ENCODE measurements at regions not wholly inside any gene's neighbourhood (a gene's known extent, or its start where the extent isn't known, plus 50 kb on each side); places are given as distances from the start of the nearest gene placed in this dataset.

DNA sequence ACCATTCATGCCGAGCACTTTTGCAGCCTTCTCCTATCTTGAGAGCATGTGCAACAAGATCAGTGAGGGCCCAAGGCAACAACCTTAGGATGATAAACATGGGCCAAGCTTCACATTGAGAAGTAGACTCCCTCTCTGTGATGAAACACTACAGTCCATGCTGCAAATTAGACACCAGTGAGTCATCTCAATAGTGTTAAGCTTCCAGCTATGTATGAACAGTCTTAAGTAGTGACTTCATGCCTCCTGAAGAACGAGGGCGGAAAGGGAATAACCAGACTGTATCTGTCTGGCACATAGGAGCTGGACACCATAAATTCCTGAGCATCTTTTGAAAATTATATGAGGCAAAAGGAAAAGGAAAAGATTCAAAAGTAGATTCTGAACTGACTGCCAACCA lies 309.9 kb upstream of the SLITRK1 start:
- ChIA-PET CTCF (no interaction called here), POLR2A (no interaction called here)
- H3K27me3 ChIP-seq (replicated peaks; ENCODE audit: control insufficient read depth, insufficient read depth, low read length): no peaks in the 10 kb centered on the region
- H3K4me1 ChIP-seq: no peaks in the 10 kb centered on the region
- H3K4me3 ChIP-seq (ENCODE audit: low read depth, low read length): no peak overlapping the region
- intact Hi-C loops (cut with micrococcal nuclease; ENCODE audit: unreplicated experiment): no loop called here
- Mint-ChIP-seq H3K36me3 (ENCODE audit: insufficient read depth, unreplicated experiment) (no peaks in the 10 kb centered on the region), H3K9me3 (ENCODE audit: unreplicated experiment) (no peaks in the 10 kb centered on the region), H3K4me1 (ENCODE audit: low read depth, unreplicated experiment) (no peaks in the 10 kb centered on the region), H3K27ac (ENCODE audit: unreplicated experiment) (no peak overlapping the region), H3K4me3 (ENCODE audit: unreplicated experiment) (no peak overlapping the region), H3K27me3 (ENCODE audit: insufficient read depth, unreplicated experiment) (no peaks in the 10 kb centered on the region)
- TF ChIP-seq, protein P1, sequence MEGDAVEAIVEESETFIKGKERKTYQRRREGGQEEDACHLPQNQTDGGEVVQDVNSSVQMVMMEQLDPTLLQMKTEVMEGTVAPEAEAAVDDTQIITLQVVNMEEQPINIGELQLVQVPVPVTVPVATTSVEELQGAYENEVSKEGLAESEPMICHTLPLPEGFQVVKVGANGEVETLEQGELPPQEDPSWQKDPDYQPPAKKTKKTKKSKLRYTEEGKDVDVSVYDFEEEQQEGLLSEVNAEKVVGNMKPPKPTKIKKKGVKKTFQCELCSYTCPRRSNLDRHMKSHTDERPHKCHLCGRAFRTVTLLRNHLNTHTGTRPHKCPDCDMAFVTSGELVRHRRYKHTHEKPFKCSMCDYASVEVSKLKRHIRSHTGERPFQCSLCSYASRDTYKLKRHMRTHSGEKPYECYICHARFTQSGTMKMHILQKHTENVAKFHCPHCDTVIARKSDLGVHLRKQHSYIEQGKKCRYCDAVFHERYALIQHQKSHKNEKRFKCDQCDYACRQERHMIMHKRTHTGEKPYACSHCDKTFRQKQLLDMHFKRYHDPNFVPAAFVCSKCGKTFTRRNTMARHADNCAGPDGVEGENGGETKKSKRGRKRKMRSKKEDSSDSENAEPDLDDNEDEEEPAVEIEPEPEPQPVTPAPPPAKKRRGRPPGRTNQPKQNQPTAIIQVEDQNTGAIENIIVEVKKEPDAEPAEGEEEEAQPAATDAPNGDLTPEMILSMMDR (IDR thresholded peaks at IDR 0.05; ENCODE audit: insufficient read depth in 1 of 2, low read depth in 1 of 2, low read length in 1 of 2, severe bottlenecking in 1 of 2, unreplicated experiment in 1 of 2): no peak
- H3K9me3 ChIP-seq: no peaks in the 10 kb centered on the region
- no peaks in the 10 kb centered on the region for H3K36me3 ChIP-seq (ENCODE audit: control insufficient read depth, insufficient read depth, low read length)
- no peak for DNase-seq
- BruUV-seq (replicated peaks): no TSS peak

DNA sequence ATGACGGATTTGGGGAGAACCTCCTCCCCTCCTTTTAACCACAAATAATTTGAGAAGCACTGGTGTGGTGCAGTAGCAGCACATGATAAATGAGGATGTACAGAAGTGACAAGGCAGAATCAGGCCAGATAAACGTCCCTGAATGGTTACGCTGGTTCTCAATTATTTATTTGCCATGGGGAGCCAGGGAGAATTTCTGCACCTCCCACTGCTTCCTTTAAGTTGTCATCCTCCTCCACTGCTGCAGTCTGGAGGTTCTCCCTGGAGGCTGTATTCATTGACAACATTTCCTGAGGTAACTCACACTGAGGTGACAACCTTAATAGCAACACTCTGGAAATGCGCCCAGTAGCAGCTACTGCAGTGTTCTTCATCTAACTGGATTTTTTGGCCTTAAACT lies 308.9 kb upstream of the SLITRK1 start:
- no peaks in the 10 kb centered on the region for H3K36me3 ChIP-seq (ENCODE audit: control insufficient read depth, insufficient read depth, low read length)
- Mint-ChIP-seq H3K36me3 (ENCODE audit: insufficient read depth, unreplicated experiment) (no peaks in the 10 kb centered on the region), H3K4me1 (ENCODE audit: low read depth, unreplicated experiment) (no peaks in the 10 kb centered on the region), H3K27me3 (ENCODE audit: insufficient read depth, unreplicated experiment) (no peaks in the 10 kb centered on the region), H3K9me3 (ENCODE audit: unreplicated experiment) (no peaks in the 10 kb centered on the region), H3K4me3 (ENCODE audit: unreplicated experiment) (no peak overlapping the region), H3K27ac (ENCODE audit: unreplicated experiment) (no peak overlapping the region)
- ChIA-PET CTCF (no interaction called here), POLR2A (no interaction called here)
- TF ChIP-seq, protein P1 (IDR thresholded peaks at IDR 0.05; ENCODE audit: insufficient read depth in 1 of 2, low read depth in 1 of 2, low read length in 1 of 2, severe bottlenecking in 1 of 2, unreplicated experiment in 1 of 2): no peak
- H3K4me3 ChIP-seq (ENCODE audit: low read depth, low read length): no peak overlapping the region
- DNase-seq: no peak
- BruUV-seq (replicated peaks): no TSS peak
- intact Hi-C loops (cut with micrococcal nuclease; ENCODE audit: unreplicated experiment): no loop called here
- H3K4me1 ChIP-seq: no peaks in the 10 kb centered on the region
- no peaks in the 10 kb centered on the region for H3K27me3 ChIP-seq (replicated peaks; ENCODE audit: control insufficient read depth, insufficient read depth, low read length)
- no peaks in the 10 kb centered on the region; the same call in 1 of the 2 replicates for H3K9me3 ChIP-seq

DNA sequence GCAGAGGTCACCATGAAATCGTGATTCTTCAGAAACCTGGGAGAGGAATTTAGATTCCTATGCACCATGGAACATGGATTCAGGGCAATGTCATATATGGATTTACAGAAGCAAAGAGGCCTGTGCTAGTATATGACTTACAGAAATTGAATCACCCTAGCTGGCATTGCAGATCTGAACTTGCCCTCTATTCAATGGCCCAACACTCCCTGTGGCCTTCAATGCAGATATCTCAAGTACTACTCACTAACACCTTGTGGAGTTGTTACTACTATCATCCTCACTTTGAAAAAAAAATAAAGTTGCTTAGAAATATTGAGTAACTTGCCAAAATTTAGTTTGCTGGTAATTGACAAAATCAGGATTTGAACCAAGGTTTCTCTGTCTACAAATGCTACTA lies 305.4 kb upstream of the SLITRK1 start:
- Histone ChIP-seq H3K4me3 (ENCODE audit: low read depth, low read length) (no peak overlapping the region), H3K27me3 (replicated peaks; ENCODE audit: control insufficient read depth, insufficient read depth, low read length) (no peaks in the 10 kb centered on the region), H3K4me1 (no peaks in the 10 kb centered on the region), H3K36me3 (ENCODE audit: control insufficient read depth, insufficient read depth, low read length) (no peaks in the 10 kb centered on the region), H3K9me3 (no peaks in the 10 kb centered on the region; the same call in 1 of the 2 replicates)
- no peaks in the 10 kb centered on the region for H3K27me3 Mint-ChIP-seq (ENCODE audit: insufficient read depth, unreplicated experiment)
- ChIA-PET CTCF (no interaction called here), POLR2A (no interaction called here)
- H3K4me3 Mint-ChIP-seq (ENCODE audit: unreplicated experiment): no peak overlapping the region
- H3K27ac Mint-ChIP-seq (ENCODE audit: unreplicated experiment): no peak overlapping the region
- no peaks in the 10 kb centered on the region for H3K9me3 Mint-ChIP-seq (ENCODE audit: unreplicated experiment)
- no TSS peak for BruUV-seq (replicated peaks)
- H3K4me1 Mint-ChIP-seq (ENCODE audit: low read depth, unreplicated experiment): no peaks in the 10 kb centered on the region
- TF ChIP-seq, protein P1 (IDR thresholded peaks at IDR 0.05; ENCODE audit: insufficient read depth in 1 of 2, low read depth in 1 of 2, low read length in 1 of 2, severe bottlenecking in 1 of 2, unreplicated experiment in 1 of 2): no peak
- intact Hi-C loops (cut with micrococcal nuclease; ENCODE audit: unreplicated experiment): no loop called here
- no peak for DNase-seq
- H3K36me3 Mint-ChIP-seq (ENCODE audit: insufficient read depth, unreplicated experiment): no peaks in the 10 kb centered on the region

All from Caco-2 (cell line).